ENCODE measurements at regions not wholly inside any gene's neighbourhood (a gene's known extent, or its start where the extent isn't known, plus 50 kb on each side); places are given as distances from the start of the nearest gene placed in this dataset.
A peak's percentile ranks its signal among the peaks of the same experiment; 100 is the strongest.

DNA sequence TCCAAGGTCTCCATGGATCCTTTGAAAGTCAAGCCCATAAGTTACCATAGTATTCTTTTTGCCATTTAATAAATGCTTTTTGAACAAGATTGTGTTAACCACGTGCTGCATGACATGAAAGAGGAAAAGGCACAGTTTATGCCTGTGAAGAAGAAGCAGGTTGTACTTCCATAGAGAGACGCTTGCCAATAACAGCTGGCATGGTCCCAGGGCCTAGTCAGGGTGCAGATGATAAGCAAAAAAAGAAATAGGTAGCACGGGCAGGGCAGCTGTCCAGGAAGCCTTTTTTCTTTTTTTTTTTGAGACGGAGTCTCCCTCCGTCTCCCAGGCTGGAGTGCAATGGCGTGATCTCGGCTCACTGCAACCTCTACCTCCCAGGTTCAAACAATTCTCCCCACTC is 71.8 kb upstream of the CLINT1 start:
- DNase-seq (ENCODE audit: extremely low read depth, low read depth, low spot score), result no peak

DNA sequence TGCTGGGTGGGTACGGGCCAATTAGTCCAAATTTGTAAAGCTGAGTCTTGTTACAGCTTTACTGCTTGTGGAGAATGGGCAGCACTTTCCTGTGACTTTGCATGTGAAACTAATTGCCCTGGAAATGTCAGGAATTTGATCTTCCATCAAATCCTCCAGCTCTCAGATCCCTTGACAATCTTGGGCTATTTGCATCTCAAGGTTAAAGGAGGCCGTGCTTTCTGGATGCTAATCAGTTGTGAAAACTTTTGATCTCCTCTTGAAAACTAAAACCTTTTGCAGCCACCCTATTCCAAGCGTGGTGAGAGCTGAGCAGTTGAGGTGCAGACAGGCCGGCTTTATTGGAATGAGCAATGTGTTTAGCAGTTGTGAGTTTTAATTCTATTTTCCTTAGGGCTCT is 68.0 kb upstream of the CLINT1 start:
- no peak for DNase-seq (ENCODE audit: extremely low read depth, low read depth, low spot score)

DNA sequence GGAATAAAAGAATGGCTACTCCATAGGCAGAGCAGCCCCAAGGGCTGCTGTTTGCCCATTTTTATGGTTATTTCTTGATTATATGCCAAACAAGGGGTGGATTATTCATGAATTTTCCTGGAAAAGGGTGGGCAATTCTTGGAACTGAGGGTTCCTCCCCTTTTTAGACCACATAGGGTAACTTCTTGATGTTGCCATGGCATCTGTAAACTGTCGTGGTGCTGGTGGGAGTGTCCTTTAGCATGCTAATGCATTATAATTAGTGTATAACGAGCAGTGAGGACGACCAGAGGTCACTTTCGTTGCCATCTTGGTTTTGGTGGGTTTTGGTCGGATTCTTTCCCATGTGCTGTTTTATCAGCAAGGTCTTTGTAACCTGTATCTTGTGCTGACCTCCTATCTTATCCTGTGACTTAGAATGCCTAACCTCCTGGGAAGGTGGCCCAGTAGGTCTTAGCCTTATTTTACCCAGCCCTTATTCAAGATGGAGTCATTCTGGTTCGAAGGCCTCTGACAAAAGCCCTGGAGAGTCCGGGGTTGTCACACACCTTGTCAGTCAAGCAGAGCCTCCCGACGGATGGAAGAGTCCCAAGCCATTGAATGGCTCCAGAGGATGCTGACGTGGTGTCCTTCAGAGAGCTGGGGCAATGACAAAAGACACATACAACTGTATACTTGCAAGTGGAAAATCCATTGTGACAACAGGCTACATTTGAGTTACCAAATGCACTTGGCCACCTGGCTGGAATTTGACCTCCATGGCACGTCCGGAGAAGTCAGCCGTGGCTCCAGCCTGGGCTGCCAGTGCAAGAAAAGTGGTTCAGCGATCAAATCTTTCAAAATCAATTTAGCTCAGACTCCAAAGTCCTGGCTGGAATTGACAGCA is 67.1 kb upstream of the CLINT1 start:
- no peak for DNase-seq (ENCODE audit: extremely low read depth, low read depth, low spot score)

DNA sequence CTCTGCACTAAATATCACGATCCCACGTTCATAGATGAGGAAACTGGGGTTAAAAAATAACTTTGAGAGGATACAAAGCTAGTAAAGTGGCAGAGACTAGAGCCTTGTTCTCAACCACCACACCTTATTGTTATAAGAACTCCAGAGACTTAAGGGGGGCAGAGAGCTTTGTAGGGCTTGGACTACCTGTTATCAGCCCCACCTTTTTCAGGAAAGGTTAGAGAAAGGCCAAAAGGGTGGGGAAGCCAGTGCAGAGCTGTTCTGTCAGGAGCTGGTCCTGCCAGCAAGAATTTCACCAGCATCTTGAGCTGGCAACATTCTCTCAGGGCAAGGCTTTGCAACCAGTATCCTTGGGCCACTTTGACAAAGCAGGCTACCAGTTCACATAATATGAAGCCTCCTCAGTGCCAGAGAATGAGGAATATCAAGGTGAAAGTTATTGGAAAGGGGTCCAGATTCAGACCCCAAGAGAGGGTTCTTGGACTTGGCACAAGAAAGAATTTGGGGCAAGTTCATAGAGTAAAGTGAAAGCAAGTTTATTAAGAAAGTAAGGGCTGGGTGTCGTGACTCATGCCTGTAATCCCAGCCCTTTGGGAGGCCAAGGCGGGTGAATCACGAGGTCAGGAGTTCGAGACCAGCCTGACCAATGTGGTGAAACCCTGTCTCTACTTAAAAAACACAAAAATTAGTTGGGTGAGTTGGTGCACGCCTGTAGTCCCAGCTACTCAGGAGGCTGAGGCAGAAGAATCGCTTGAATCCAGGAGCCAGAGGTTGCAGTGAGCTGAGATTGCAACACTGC is 66.2 kb upstream of the CLINT1 start:
- no peak for DNase-seq (ENCODE audit: extremely low read depth, low read depth, low spot score)

DNA sequence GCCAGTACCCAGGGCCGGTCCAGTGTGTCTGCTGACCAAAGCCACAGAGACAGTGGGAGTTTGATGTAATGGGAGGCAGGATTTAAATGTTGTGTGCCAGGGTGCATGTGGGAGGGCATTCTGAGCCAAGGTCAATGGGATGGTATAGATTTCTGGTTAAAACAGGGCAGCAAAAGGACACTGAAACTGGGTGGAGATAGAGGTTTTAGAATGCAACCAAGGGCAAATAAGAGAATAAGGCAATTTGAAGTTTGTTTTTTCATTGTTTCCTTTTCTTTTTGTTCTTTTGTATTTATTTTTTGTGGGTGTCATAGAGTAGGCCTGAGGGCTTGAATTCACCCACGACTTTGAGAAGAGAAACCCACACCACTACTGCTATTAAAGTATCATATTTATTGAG is 65.5 kb upstream of the CLINT1 start:
- DNase-seq (ENCODE audit: extremely low read depth, low read depth, low spot score), result no peak

DNA sequence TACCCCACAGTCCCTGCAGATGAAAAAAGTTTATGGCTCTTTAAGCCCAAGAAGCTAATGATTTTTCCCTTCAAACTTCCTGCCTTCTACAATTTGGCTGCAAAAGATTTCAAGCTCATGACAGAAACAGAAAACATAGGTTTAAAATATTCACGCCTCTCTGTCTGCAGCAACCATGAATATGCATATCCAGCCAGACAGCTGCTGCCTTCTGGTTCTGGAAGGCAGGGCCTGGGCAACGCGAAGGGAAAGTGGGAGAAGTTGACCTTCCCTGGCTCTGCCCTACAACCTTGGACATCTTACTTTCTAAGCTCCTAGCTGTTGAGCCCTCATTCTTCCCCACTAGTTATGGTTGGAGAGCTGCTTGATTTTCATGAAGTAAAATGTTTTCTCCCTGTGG is 64.8 kb upstream of the CLINT1 start:
- DNase-seq (ENCODE audit: extremely low read depth, low read depth, low spot score), result no peak

DNA sequence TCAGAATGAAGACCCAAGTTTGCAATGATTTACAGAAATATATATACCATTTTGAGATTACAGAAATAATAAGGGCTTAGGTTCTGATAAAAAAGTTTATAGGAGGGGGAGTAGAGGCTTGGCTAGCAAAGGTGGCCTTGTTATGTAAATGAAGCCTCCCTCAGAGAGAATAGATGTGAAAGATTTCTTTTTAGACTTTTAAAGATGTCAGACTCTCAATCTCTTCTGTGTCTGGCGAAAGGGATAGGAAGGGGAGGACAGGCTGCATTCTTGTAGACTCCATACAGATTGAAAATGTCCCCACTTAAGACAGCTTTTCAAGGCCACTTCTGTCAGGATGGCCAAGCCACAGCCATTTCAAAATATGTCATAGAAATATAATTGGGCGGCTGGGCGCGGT is 63.1 kb upstream of the CLINT1 start:
- no peak for DNase-seq (ENCODE audit: extremely low read depth, low read depth, low spot score)

DNA sequence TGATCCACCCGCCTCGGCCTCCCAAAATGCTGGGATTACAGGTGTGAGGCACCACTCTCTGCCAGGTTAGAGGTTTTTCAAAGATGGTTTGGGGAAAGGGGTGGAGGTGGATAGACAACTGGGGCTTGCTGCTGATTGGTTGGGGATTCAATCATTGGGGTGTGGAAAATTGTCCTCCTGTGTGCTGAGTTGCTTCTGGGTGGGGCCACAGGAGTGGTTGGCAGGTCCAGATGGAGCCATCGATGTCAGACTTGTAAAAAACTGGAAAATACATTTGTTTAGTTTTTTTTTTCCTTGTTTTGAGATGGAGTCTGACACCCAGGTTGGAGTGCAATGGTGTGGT is 61.9 kb upstream of the CLINT1 start:
- DNase-seq (ENCODE audit: extremely low read depth, low read depth, low spot score), result no peak

DNA sequence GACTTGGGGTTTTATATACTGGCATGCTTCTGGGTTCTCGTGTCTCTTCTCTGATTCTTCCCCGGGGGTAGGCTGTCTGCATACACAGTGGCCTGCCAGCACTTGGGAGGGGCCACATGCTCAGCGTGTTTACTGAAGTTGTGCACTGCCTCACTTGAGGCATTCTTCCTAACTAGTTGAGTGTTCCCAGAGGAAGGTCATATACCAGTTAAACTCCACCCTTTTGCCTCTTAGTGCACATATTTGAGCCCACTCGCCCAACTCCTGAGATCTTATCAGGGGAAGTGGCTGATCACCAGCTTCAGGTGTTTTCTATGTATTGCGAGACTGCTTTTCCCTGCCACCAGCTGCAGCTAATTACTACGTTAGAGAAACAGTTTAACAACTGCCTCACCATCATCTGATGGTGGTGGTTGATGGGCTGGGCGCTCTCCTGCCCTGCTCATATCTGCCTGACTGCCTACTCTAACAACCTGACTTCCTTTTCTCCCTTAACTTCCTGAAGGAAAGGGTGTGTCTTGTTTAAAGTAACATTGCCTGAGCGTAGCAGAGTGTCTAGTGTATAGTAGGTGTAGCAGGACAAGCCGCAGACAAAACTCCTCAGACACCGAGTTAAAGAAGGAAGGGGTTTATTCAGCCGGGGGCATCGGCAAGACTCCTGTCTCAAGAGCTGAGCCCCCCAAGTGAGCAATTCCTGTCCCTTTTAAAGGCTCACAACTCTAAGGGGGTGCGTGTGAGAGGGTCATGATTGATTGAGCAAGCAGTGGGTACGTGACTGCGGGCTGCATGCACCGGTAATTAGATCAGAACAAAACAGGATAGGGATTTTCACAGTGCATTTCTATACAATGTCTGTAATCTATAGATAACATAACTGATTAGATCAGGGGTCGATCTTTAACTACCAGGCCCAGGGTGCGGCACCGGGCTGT is 60.1 kb upstream of the CLINT1 start:
- DNase-seq (ENCODE audit: extremely low read depth, low read depth, low spot score), result no peak

DNA sequence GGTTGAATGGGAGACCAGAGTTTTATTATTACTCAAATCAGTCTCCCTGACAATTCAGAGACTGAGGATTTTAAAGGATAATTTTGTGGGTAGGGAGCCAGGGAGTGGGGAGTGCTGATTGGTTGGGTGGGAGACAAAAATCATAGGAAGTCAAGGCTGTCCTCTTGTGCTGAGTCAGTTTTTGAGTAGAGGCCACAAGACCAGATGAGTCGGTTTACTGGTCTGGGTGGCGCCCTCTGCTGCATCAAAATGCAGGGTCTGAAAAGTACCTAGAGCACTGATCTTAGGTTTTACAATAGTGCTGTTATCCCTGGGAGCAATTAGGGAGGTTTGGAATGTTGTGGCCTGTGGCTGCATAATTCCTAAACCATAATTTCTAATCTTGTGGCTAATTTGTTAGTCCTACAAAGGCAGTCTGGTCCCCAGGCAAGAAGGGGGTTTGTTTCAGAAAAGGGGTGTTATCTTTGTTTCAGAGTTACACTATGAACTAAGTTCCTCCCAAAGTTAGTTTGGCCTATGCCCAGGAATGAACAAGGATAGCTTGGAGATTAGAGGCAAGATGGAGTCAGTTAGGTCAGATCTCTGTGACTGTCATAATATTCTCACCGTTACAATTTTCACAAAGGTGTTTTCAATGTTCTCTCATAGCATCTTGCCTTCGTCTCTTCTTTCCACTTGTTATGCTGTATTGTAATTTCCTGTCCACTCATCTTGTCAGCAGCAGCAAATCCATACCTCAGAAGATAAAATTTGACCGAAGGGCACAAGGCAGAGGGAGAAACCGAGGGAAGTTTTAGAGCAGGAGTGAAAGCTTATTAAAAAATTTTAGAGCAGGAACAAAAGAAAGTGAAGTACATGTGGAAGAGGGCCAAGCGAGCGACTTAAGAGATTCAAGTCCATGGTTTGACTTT is 59.2 kb upstream of the CLINT1 start:
- DNase-seq (ENCODE audit: extremely low read depth, low read depth, low spot score), result peak; percentile 41

DNA sequence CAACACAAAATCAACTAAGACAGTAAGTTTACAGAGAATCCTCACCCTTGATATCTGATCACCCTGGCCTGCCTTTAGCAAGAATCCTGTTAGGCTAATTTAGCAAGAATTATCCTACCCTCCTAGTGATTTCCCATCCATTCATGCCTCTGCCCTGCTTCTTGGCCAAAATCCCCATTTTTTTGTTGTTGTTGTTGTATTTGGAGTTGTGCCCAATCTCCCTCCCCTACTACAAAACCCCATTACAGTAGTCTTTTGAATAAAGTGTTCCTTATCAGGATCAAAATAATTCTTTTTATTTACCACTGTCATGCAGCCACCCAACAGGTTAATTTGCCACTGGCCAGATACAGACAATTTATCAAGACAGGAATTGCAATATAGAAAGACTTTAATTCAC is 58.5 kb upstream of the CLINT1 start:
- no peak for DNase-seq (ENCODE audit: extremely low read depth, low read depth, low spot score)

DNA sequence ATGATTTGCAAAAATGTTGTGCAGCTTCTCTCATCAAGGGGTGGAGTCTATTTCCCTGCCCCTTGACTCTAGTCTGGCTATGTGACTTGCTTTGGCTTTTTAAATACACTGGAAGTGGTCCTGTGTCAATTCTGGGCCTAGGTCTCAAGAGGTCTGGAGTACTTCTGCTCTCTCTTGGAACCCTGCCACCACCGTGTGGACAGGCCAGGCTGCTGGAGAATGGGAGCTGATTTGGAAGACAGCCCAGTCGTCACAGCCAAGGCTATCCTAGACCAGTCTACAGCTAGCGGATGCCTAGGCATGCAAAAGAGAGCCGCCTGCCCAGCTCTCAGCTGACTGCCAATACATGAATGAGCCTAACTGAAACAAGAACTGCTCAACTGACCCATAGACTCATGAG is 56.7 kb upstream of the CLINT1 start:
- peak; percentile 36 for DNase-seq (ENCODE audit: extremely low read depth, low read depth, low spot score)

DNA sequence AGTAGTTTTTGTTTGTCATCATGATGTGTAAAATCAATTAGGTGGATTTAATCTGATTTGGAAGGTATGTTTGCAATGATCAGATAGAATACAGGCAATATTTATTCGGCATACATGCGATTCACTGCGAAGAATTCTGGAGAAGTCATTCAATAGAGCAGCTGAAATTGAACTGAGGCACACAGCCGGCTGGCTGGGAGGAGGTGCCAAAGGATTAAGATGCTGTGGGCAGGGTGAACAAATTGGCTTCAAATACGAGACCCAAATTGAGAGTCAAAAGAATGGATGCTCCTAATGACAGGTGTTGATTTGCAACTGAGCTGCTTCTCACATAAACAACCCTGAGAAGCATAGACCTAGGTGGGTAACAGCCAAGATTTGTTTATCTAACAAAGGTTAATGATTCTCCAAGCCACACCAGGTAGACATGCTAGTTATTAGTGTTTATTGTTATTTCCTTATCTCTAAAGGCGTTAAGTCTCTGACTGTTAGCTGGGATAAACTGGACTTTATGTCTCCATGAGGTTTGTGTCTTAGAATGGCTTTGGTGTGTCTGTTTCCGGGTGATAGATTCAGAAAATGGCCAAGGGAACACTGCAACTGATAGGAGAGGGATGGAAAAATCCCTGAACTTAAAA is 55.3 kb upstream of the CLINT1 start:
- no peak for DNase-seq (ENCODE audit: extremely low read depth, low read depth, low spot score)

DNA sequence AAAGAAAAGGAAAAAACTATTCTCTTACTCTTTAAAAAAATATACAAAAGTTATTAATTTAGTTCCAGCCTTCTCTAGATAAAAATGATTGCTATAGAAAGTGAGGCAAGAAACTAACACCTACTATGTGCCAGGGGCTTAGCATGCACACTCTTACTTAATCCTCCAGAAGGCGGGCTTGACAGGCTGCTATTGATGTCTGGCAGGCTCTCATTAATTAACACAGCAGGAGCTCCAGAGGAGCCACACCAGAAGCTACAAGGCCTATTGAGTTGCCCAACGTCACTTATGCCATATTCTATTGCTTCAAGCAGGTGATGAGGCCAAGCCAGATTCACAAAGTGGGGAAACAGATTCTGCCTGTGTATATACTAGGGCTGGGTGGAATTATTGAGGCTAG is 54.6 kb upstream of the CLINT1 start:
- no peak for DNase-seq (ENCODE audit: extremely low read depth, low read depth, low spot score)

DNA sequence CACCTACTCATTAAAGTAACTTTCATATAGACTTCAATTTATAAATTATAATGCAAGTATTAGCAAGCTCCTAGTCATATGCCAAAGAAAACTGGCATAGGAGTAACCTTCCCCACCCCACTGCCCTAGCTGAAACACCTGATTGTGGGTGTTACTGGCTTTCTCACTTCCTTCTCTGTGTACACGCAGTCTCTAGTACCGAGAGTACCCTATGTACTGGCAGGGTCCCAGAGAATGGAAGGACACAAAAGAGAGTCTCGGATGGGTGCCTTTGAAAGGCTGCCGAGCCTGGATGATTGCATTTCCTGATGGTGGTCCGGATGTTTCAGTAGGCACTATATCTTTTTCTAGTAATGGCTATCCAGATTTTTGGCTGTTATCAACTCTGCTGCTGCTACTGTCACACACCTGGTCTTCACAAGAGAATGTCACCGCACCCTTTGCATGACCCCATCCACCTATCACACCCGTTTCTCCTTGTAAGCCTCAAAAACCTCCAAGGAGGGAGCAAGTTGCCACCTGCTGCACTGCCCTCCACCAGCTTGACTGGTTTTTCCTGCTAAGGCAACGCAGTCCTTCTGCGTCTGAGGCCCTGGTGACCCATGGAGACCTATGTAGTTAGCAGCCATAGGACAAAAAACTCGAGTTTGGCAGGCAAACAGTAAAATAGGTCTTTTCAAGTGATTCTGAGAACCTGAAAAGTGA is 53.8 kb upstream of the CLINT1 start:
- DNase-seq (ENCODE audit: extremely low read depth, low read depth, low spot score), result no peak

DNA sequence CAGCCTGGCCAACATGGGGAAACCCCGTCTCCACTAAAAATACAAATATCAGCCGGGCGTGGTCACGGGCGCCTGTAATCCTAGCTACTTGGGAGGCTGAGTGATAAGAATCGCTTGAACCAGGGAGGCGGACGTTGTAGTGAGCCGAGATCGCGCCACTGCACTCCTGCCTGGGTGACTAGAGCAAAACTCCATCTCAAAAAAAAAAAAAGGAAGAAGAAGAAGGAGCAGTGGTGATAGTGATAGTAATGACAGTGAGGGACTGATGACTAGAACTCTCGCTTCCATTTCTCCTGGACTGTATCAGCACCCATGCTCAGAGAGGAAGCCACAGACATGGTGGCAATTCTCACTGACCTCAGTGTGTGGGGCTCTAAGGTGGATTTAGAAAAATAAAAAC is 52.6 kb upstream of the CLINT1 start:
- DNase-seq (ENCODE audit: extremely low read depth, low read depth, low spot score), result no peak

Data from glomerular endothelial cell (primary cell).